GM12865 (cell line): ENCODE measurements at regions not wholly inside any gene's neighbourhood (a gene's known extent, or its start where the extent isn't known, plus 50 kb on each side); places are given as distances from the start of the nearest gene placed in this dataset.

Experiments
- DNase-seq: peaks from one replicate; pipeline ENCODE4 v3.0.0; 2010; ENCODE audit warnings: low read depth
- H3K4me3 ChIP-seq: 2 replicates; pipeline ENCODE4 v1.5.1; 2011; ENCODE audit warnings: mild to moderate bottlenecking, low read depth, low read length, control low read depth
- CTCF ChIP-seq: IDR thresholded peaks from 2 replicates; pipeline ENCODE4 v1.5.1; 2011; ENCODE audit warnings: low read length, control low read depth, low read depth, inconsistent platforms; ENCODE audit not compliant: insufficient read depth; ENCODE audit errors: missing control alignments

GRCh38 chr9:24381205-24381604, 164.5 kb downstream of the IZUMO3 start:
- TF ChIP-seq CTCF, result no peak
- H3K4me3 ChIP-seq, result no peak overlapping the region
- no peak for DNase-seq

- DNase-seq, result no peak
- no peak overlapping the region for H3K4me3 ChIP-seq
- no peak for TF ChIP-seq CTCF
Measured at GRCh38 chr9:24359046-24359445, 186.7 kb downstream of the IZUMO3 start.

DNA sequence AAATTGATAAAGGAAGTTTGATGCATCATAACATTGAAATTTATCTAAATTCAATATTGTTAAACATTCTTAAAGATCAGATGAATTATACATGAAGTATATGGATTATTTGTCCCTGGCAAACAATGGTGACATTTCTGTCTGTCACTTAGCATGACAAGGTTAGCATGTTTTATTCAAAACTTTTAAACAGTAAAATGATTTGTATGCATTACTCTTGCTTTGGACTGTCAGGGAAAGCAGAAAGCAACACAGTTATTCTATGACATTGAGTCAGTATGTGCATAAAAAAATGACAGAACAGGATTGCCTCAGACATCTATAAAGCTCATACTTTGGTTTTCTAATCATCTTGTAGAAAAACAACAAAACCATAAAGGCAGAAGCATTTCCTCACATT, 193.7 kb downstream of the IZUMO3 start:
- TF ChIP-seq CTCF, result no peak
- no peak for DNase-seq

GRCh38 chr9:24351258-24351657, 194.4 kb downstream of the IZUMO3 start:
- no peak for TF ChIP-seq CTCF
- no peak for DNase-seq
- H3K4me3 ChIP-seq, result no peak overlapping the region

More for the DNA sequence above, 193.7 kb downstream of the IZUMO3 start:
- no peak overlapping the region for H3K4me3 ChIP-seq

DNA sequence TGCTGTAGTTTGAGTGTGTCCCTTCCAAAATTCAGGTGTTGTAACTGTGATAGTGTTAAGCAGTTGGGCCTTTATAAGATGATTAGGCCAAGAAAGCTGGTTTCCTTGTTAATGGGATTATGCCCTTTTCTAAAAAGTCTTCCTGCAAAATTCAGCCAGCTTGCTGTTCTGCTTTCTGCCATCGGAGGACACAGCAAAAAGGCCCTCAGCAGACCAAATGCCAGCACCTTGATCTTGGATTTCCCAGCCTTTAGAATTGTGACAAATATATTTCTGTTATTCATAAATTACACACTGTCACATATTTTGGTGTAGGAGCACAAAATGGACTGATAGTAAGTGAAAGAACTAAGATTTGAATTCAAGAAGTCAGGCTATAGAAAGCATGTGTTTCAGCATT, 203.2 kb downstream of the IZUMO3 start:
- no peak for TF ChIP-seq CTCF
- no peak overlapping the region for H3K4me3 ChIP-seq
- no peak for DNase-seq

DNA sequence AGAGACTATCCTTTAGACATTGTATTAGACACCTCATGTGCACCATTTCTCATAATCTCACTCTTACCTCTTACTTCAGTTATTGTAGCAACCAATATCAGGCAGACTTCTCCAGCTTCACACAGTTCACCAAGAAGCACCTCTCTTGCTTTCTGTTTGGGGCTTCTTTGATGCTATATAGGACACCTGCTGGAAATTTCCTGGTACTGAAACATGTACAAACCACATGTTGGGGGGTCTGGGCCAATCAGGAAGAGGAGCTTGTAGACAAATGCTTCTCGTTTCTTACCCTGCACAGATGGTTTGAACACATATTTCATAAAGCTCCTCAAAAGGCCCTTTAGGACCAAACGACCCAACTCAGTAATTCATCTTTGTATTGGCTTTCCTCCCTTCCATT, 212.1 kb downstream of the IZUMO3 start:
- H3K4me3 ChIP-seq, result no peak overlapping the region
- no peak for TF ChIP-seq CTCF

GRCh38 chr9:24298912-24299311, 246.8 kb downstream of the IZUMO3 start:
- DNase-seq, result no peak
- TF ChIP-seq CTCF, result no peak
- no peak overlapping the region for H3K4me3 ChIP-seq

More for the DNA sequence above, 212.1 kb downstream of the IZUMO3 start:
- no peak for DNase-seq
